Breast epithelium (tissue), 3 donors: ENCODE measurements at regions not wholly inside any gene's neighbourhood (a gene's known extent, or its start where the extent isn't known, plus 50 kb on each side); places are given as distances from the start of the nearest gene placed in this dataset.

ENCODE experiments used
- POLR2A ChIP-seq: fragments of 450-650 bp; IDR thresholded peaks from one replicate; pipeline ENCODE4 v1.6.1; 2016; ENCODE audit warnings: antibody characterized with exemption, mild to moderate bottlenecking, moderate library complexity
- POLR2AphosphoS5 ChIP-seq, 3 donors: sonication (generic); formaldehyde crosslinking; IDR thresholded peaks; one replicate each; pipeline ENCODE4 v1.6.1; 2017; ENCODE audit warnings: antibody characterized with exemption in 3 of 3
- TF ChIP-seq, protein P1 (sequence below), 3 donors: fragments of 450-650 bp; IDR thresholded peaks; one replicate each; pipeline ENCODE4 v1.5.1; 2016 to 2017; ENCODE audit warnings: antibody characterized with exemption in 3 of 3, mild to moderate bottlenecking in 3 of 3, moderate library complexity in 3 of 3

DNA sequence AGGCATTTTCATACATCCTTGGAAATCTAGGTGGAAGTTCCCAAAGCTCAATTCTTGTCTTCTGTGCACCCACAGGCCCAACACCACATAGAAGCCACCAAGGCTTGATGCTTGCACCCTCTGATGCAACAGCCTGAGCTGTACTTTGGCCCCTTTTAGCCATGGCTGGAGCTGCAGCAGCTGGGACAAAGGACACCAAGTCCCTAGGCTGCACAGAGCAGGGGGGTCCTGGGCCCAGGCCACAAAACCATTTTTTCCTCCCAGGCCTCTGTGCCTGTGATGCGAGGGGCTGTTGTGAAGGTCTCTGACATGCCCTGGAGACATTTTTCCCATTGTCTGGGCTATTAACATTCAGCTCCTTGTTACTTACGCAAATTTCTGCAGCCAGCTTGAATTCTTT is 124.0 kb upstream of the S100G start:
- TF ChIP-seq, protein P1, sequence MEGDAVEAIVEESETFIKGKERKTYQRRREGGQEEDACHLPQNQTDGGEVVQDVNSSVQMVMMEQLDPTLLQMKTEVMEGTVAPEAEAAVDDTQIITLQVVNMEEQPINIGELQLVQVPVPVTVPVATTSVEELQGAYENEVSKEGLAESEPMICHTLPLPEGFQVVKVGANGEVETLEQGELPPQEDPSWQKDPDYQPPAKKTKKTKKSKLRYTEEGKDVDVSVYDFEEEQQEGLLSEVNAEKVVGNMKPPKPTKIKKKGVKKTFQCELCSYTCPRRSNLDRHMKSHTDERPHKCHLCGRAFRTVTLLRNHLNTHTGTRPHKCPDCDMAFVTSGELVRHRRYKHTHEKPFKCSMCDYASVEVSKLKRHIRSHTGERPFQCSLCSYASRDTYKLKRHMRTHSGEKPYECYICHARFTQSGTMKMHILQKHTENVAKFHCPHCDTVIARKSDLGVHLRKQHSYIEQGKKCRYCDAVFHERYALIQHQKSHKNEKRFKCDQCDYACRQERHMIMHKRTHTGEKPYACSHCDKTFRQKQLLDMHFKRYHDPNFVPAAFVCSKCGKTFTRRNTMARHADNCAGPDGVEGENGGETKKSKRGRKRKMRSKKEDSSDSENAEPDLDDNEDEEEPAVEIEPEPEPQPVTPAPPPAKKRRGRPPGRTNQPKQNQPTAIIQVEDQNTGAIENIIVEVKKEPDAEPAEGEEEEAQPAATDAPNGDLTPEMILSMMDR (IDR thresholded peaks at IDR 0.05), result no peak
- TF ChIP-seq POLR2A (no peak), POLR2AphosphoS5 (IDR thresholded peaks at IDR 0.05) (no peak)
